K562 (cell line): ENCODE measurements at regions not wholly inside any gene's neighbourhood (a gene's known extent, or its start where the extent isn't known, plus 50 kb on each side); places are given as distances from the start of the nearest gene placed in this dataset.
A peak's percentile ranks its signal among the peaks of the same experiment; 100 is the strongest.

Source experiments
- ATAC-seq: fragments of 200-7000 bp; cut with Tn5 transposase; 3 replicates; pipeline ENCODE4 v1.9.1; 2020; ENCODE audit warnings: moderate library complexity
- BruUV-seq: library from RNA; stranded (reverse); fragments of 400-500 nt; replicated peaks from 2 replicates; lab custom pipeline; 2021; lab: Mats Ljungman, UMichigan
- CTCF ChIA-PET: fragments of 300-600 bp; formaldehyde crosslinking; extraction: SDS; loops from one replicate; lab custom pipeline; 2021; ENCODE audit warnings: low intra/inter-chr PET ratio; lab: Yijun Ruan, JAX
- POLR2A ChIA-PET: fragments of 300-600, 350-650 bp; sonication (Branson Sonifier 250); formaldehyde crosslinking; extraction: SDS; loops from one replicate; lab custom pipeline; 2021; ENCODE audit warnings: antibody characterized with exemption, inconsistent platforms; lab: Yijun Ruan, JAX
- DNase-seq, 4 experiments: peaks; one replicate each; pipeline versions ENCODE4 v3.0.0 to v3.0.0-alpha.2; 2011 to 2018; ENCODE audit warnings: low spot score in 3 of 4, mixed read lengths in 3 of 4; ENCODE audit errors: extremely low read depth in 1 of 4
- FAIRE-seq: peaks from 2 replicates; lab custom pipeline; 2011; peaks lifted over from hg19 to GRCh38; lab: Jason Lieb, UNC
- H2AFZ ChIP-seq: 2 replicates; pipeline ENCODE4 v1.6.0; 2011; ENCODE audit warnings: low read depth, low read length, control low read depth, inconsistent platforms
- H3K27ac ChIP-seq: fragments of 200-600 bp; 3 replicates; pipeline ENCODE4 v1.8.0; 2011; ENCODE audit warnings: low read depth, mild to moderate bottlenecking, control low read depth, inconsistent platforms, low read length, moderate library complexity, mixed read lengths; ENCODE audit errors: extremely low read depth
- H3K27me3 ChIP-seq, 2 experiments: fragments of 300-600 bp in 1 of 2; 2 replicates in 1 of 2; 3 replicates in 1 of 2; pipeline versions ENCODE4 v1.6.0 to v1.8.0; 2011; ENCODE audit warnings: inconsistent platforms in 2 of 2, low read length in 2 of 2, mild to moderate bottlenecking in 1 of 2, mixed read lengths in 1 of 2, moderate library complexity in 1 of 2; ENCODE audit not compliant: control insufficient read depth in 2 of 2, insufficient read depth in 2 of 2
- H3K36me3 ChIP-seq: fragments of 300-600 bp; 3 replicates; pipeline ENCODE4 v1.8.0; 2011; ENCODE audit warnings: mild to moderate bottlenecking, low read length, inconsistent platforms; ENCODE audit not compliant: control insufficient read depth, insufficient read depth
- H3K4me1 ChIP-seq, 2 experiments: fragments of 200-600 bp in 1 of 2; replicated peaks in 1 of 2; 2 replicates in 1 of 2; 3 replicates in 1 of 2; pipeline versions ENCODE4 v1.5.1 to v1.8.0; 2011; ENCODE audit warnings: inconsistent platforms in 2 of 2, low read length in 2 of 2, mild to moderate bottlenecking in 1 of 2, mixed read lengths in 1 of 2, moderate library complexity in 1 of 2; ENCODE audit not compliant: control insufficient read depth in 2 of 2, insufficient read depth in 2 of 2
- H3K4me2 ChIP-seq: 2 replicates; pipeline ENCODE4 v1.6.1; 2011; ENCODE audit warnings: low read length, control low read depth, inconsistent platforms, mixed read lengths; ENCODE audit not compliant: insufficient read depth
- H3K4me3 ChIP-seq: fragments of 200-600 bp; sonication (generic), shearing (Covaris generic); 2 replicates; pipeline ENCODE4 v1.5.1; 2016; ENCODE audit warnings: control low read depth, inconsistent platforms
- H3K79me2 ChIP-seq: fragments of 200-600 bp; 3 replicates; pipeline ENCODE4 v1.8.0; 2011; ENCODE audit warnings: low read length, inconsistent platforms; ENCODE audit not compliant: control insufficient read depth, insufficient read depth
- H3K9ac ChIP-seq, 2 experiments: 2 replicates each; pipeline versions ENCODE4 v1.6.0 to v1.6.1; 2011; ENCODE audit warnings: low read depth in 2 of 2, low read length in 2 of 2, control low read depth in 1 of 2, inconsistent platforms in 1 of 2, mild to moderate bottlenecking in 1 of 2, mixed read lengths in 1 of 2; ENCODE audit not compliant: insufficient read depth in 1 of 2
- H3K9me1 ChIP-seq: one replicate; pipeline ENCODE4 v1.6.0; 2011; ENCODE audit warnings: inconsistent platforms, mild to moderate bottlenecking, low read length, moderate library complexity; ENCODE audit not compliant: control insufficient read depth, insufficient read depth
- H3K9me3 ChIP-seq: replicated peaks from 2 replicates; pipeline ENCODE4 v1.5.1; 2011; ENCODE audit warnings: low read depth, low read length, inconsistent platforms; ENCODE audit not compliant: control insufficient read depth, insufficient read depth
- H4K20me1 ChIP-seq: replicated peaks from 2 replicates; pipeline ENCODE4 v1.6.1; 2011; ENCODE audit warnings: low read length, inconsistent platforms, mixed read lengths; ENCODE audit not compliant: control insufficient read depth, insufficient read depth
- BRCA1 ChIP-seq, 2 experiments: fragments of 450-650 bp in 1 of 2; sonication (generic) in 1 of 2; formaldehyde crosslinking in 1 of 2; IDR thresholded peaks; 2 replicates each; pipeline versions ENCODE4 v1.5.0 to v1.6.1; 2017 to 2020; ENCODE audit warnings: mild to moderate bottlenecking in 1 of 2, missing genetic modification reagents in 1 of 2
- MCM5 ChIP-seq: fragments of 450-650 bp; IDR thresholded peaks from 2 replicates; pipeline ENCODE4 v1.6.1; 2016; ENCODE audit warnings: low read depth
- MLX ChIP-seq, 2 experiments: fragments of 450-650 bp in 1 of 2; sonication (generic) in 1 of 2; formaldehyde crosslinking; conservative IDR thresholded peaks; 2 replicates each; pipeline versions ENCODE4 v1.4.0 to v1.8.1; 2020 to 2022; ENCODE audit warnings: mild to moderate bottlenecking in 1 of 2, missing genetic modification reagents in 1 of 2
- MNT ChIP-seq, 2 experiments: fragments of 450-650 bp; conservative IDR thresholded peaks; 2 replicates each; pipeline ENCODE4 v1.6.1; 2017; ENCODE audit warnings: mild to moderate bottlenecking in 2 of 2, moderate library complexity in 2 of 2
- PYGO2 ChIP-seq: fragments of 450-650 bp; IDR thresholded peaks from 2 replicates; pipeline ENCODE4 v1.6.1; 2016; ENCODE audit warnings: mild to moderate bottlenecking, missing genetic modification characterization, moderate library complexity, missing compliant biosample characterization
- ZNF140 ChIP-seq: fragments of 250-450 bp; sonication (Bioruptor Pico); IDR thresholded peaks from 2 replicates; pipeline ENCODE4 v1.8.0; 2021; ENCODE audit warnings: moderate library complexity, mild to moderate bottlenecking, inconsistent platforms
- ZNF76 ChIP-seq: fragments of 250-450 bp; sonication (Bioruptor Pico); IDR thresholded peaks from 2 replicates; pipeline ENCODE4 v1.4.0; 2020; ENCODE audit warnings: mild to moderate bottlenecking, moderate library complexity, borderline replicate concordance
- WGBS: fragments of 100-300 bp; shearing (Covaris generic); methylation state at CpG from one replicate; pipeline ENCODE4 v1.1.6; 2016; ENCODE audit warnings: low coverage, mixed read lengths; ENCODE audit not compliant: insufficient coverage; ENCODE audit errors: missing lambda C conversion rate; 5-methylcytosine and 5-hydroxymethylcytosine counted together
- in situ Hi-C: fragments of 300-500 bp; cut with MboI; formaldehyde crosslinking; loops from 4 replicates; pipeline ENCODE4 v1.15.0; 2018; ENCODE audit warnings: inconsistent platforms, mixed read lengths
- intact Hi-C: fragments of 100-400 bp; cut with micrococcal nuclease; formaldehyde crosslinking; loops from 2 replicates; pipeline ENCODE4 v1.14.2; 2022
- TF ChIP-seq, protein P1 (sequence below), 3 experiments: fragments of 200-800 bp in 1 of 3; fragments of 250-450 bp in 1 of 3; fragments of 450-650 bp in 1 of 3; sonication (Bioruptor Pico) in 1 of 3; sonication (Bioruptor generic) in 1 of 3; formaldehyde crosslinking in 1 of 3; IDR thresholded peaks; 2 replicates each; pipeline versions ENCODE4 v1.6.1 to v1.8.0; 2016 to 2022; ENCODE audit warnings: mild to moderate bottlenecking in 2 of 3, missing genetic modification characterization in 2 of 3, missing compliant biosample characterization in 1 of 3, moderate library complexity in 1 of 3
- TF ChIP-seq, protein P2 (sequence below): sonication (generic); formaldehyde crosslinking; IDR thresholded peaks from 2 replicates; pipeline ENCODE4 v1.8.1; 2022; ENCODE audit warnings: missing genetic modification reagents

DNA sequence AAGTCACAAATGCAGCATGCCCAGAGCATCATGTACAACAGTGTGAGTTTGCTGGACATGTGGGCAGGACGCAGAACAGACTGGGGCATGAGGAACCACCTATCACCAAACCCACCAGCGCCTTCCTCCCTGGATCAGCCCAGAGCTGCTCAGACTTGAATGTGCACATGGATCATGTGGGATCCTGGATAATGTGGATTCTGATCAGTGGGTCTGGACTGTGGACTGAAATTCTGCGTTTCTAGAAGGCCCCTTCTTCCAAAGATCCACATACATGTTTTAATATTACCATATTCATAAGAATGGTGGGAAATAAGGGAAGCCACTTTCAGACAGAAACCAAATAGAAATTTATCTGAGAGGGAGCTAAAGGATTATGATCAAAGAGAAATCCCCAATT lies 85.6 kb upstream of the VPREB1 start:
- no peaks in the 10 kb centered on the region for H3K79me2 ChIP-seq
- ChIA-PET CTCF (no interaction called here), POLR2A (interaction anchor here (0.7 to 3.7 kb wide), 5 partner anchors 9 to 93 kb away, joined by 3 to 16 read pairs (median 4); no protein-coding TSS in a partner anchor)
- H3K9me1 ChIP-seq: peaks cover 3% of the 10 kb centered on the region
- H3K4me3 ChIP-seq: no peak overlapping the region
- intact Hi-C loops: no loop called here
- no peaks in the 10 kb centered on the region for H3K36me3 ChIP-seq
- no peak overlapping the region for H3K9ac ChIP-seq
- DNase-seq (peak in 1 of 4 experiments; percentile 37), FAIRE-seq (no peak), ATAC-seq (no peak)
- no peak overlapping the region for H3K4me2 ChIP-seq
- no TSS peak for BruUV-seq
- no peaks in the 10 kb centered on the region for H4K20me1 ChIP-seq
- under 1% methylated on average over 3 of the region's 3 CpGs for WGBS
- in situ Hi-C loops: no loop called here
- H3K27me3 ChIP-seq: peaks cover 0 to 16% of the 10 kb centered on the region in 2 experiments; a peak in 2 of 5 replicates
- H3K9me3 ChIP-seq: no peaks in the 10 kb centered on the region
- no peak overlapping the region for H2AFZ ChIP-seq
- peaks cover 0 to 4% of the 10 kb centered on the region in 2 experiments; a peak in 1 of 5 replicates for H3K4me1 ChIP-seq
- no peak overlapping the region for H3K27ac ChIP-seq
- TF ChIP-seq ZNF140 (CRISPR knock-in tag) (0 out of 2 replicates have a peak, but pooled peaks have one; percentile 19), MLX (CRISPR knock-in tag; conservative IDR thresholded peaks at IDR 0.05) (0 out of 4 replicates have a peak, but pooled peaks of 1 of the 2 experiments have one; percentile 33), PYGO2 (tag) (no peak), BRCA1 (IDR thresholded peaks at IDR 0.05) (no peak), BRCA1 (CRISPR knock-in tag; IDR thresholded peaks at IDR 0.05) (0 out of 2 replicates have a peak, but pooled peaks have one; percentile 35), ZNF76 (CRISPR knock-in tag) (0 out of 2 replicates have a peak, but pooled peaks have one; percentile 45), MCM5 (no peak), MNT (conservative IDR thresholded peaks at IDR 0.05) (no peak)
- TF ChIP-seq, protein P1, sequence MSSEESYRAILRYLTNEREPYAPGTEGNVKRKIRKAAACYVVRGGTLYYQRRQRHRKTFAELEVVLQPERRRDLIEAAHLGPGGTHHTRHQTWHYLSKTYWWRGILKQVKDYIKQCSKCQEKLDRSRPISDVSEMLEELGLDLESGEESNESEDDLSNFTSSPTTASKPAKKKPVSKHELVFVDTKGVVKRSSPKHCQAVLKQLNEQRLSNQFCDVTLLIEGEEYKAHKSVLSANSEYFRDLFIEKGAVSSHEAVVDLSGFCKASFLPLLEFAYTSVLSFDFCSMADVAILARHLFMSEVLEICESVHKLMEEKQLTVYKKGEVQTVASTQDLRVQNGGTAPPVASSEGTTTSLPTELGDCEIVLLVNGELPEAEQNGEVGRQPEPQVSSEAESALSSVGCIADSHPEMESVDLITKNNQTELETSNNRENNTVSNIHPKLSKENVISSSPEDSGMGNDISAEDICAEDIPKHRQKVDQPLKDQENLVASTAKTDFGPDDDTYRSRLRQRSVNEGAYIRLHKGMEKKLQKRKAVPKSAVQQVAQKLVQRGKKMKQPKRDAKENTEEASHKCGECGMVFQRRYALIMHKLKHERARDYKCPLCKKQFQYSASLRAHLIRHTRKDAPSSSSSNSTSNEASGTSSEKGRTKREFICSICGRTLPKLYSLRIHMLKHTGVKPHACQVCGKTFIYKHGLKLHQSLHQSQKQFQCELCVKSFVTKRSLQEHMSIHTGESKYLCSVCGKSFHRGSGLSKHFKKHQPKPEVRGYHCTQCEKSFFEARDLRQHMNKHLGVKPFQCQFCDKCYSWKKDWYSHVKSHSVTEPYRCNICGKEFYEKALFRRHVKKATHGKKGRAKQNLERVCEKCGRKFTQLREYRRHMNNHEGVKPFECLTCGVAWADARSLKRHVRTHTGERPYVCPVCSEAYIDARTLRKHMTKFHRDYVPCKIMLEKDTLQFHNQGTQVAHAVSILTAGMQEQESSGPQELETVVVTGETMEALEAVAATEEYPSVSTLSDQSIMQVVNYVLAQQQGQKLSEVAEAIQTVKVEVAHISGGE (CRISPR knock-in tag; IDR thresholded peaks at IDR 0.05): peak in 1 of 3 experiments; percentile 32; a peak in 1 of 6 replicates
- TF ChIP-seq, protein P2, sequence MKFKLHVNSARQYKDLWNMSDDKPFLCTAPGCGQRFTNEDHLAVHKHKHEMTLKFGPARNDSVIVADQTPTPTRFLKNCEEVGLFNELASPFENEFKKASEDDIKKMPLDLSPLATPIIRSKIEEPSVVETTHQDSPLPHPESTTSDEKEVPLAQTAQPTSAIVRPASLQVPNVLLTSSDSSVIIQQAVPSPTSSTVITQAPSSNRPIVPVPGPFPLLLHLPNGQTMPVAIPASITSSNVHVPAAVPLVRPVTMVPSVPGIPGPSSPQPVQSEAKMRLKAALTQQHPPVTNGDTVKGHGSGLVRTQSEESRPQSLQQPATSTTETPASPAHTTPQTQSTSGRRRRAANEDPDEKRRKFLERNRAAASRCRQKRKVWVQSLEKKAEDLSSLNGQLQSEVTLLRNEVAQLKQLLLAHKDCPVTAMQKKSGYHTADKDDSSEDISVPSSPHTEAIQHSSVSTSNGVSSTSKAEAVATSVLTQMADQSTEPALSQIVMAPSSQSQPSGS: peak; percentile 68; the same call in 1 of the 2 replicates
